Chondrocyte (in vitro differentiated cells): ENCODE measurements at regions not wholly inside any gene's neighbourhood (a gene's known extent, or its start where the extent isn't known, plus 50 kb on each side); places are given as distances from the start of the nearest gene placed in this dataset.

ENCODE experiments used
- DNase-seq: peaks from one replicate; pipeline ENCODE4 v3.0.0; 2021; ENCODE audit warnings: mixed read lengths, low spot score
- H3K27ac Mint-ChIP-seq: one replicate; pipeline ENCODE4 v1.8.0; 2021; ENCODE audit warnings: mild to moderate bottlenecking, moderate library complexity, mixed read lengths; ENCODE audit not compliant: unreplicated experiment
- H3K27me3 Mint-ChIP-seq: 2 replicates; pipeline ENCODE4 v1.8.0; 2021; ENCODE audit warnings: low read depth, mixed read lengths
- H3K36me3 Mint-ChIP-seq: 2 replicates; pipeline ENCODE4 v1.8.0; 2021; ENCODE audit warnings: low read depth, mixed read lengths
- H3K4me1 Mint-ChIP-seq: 2 replicates; pipeline ENCODE4 v1.8.0; 2021; ENCODE audit warnings: low read depth, mild to moderate bottlenecking, mixed read lengths
- H3K4me3 Mint-ChIP-seq: one replicate; pipeline ENCODE4 v1.8.0; 2021; ENCODE audit warnings: mild to moderate bottlenecking, moderate library complexity, mixed read lengths; ENCODE audit not compliant: unreplicated experiment
- H3K9me3 Mint-ChIP-seq: 2 replicates; pipeline ENCODE4 v1.8.0; 2021; ENCODE audit warnings: low read depth, mixed read lengths
- TF ChIP-seq, protein P1 (sequence below): fragments of 200-600 bp; sonication (generic); IDR thresholded peaks from 2 replicates; pipeline ENCODE4 v1.5.0; 2021; ENCODE audit warnings: antibody characterized with exemption, mild to moderate bottlenecking, moderate library complexity

GRCh38 chr7:83441-83840 is 108.9 kb upstream of the FAM20C start:
- Mint-ChIP-seq H3K27me3 (peaks cover 31% of the 10 kb centered on the region), H3K36me3 (peaks cover 2% of the 10 kb centered on the region), H3K4me1 (peaks cover 15% of the 10 kb centered on the region), H3K4me3 (no peak overlapping the region), H3K9me3 (no peaks in the 10 kb centered on the region), H3K27ac (no peak overlapping the region)
- TF ChIP-seq, protein P1, sequence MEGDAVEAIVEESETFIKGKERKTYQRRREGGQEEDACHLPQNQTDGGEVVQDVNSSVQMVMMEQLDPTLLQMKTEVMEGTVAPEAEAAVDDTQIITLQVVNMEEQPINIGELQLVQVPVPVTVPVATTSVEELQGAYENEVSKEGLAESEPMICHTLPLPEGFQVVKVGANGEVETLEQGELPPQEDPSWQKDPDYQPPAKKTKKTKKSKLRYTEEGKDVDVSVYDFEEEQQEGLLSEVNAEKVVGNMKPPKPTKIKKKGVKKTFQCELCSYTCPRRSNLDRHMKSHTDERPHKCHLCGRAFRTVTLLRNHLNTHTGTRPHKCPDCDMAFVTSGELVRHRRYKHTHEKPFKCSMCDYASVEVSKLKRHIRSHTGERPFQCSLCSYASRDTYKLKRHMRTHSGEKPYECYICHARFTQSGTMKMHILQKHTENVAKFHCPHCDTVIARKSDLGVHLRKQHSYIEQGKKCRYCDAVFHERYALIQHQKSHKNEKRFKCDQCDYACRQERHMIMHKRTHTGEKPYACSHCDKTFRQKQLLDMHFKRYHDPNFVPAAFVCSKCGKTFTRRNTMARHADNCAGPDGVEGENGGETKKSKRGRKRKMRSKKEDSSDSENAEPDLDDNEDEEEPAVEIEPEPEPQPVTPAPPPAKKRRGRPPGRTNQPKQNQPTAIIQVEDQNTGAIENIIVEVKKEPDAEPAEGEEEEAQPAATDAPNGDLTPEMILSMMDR = no peak
- no peak for DNase-seq

DNA sequence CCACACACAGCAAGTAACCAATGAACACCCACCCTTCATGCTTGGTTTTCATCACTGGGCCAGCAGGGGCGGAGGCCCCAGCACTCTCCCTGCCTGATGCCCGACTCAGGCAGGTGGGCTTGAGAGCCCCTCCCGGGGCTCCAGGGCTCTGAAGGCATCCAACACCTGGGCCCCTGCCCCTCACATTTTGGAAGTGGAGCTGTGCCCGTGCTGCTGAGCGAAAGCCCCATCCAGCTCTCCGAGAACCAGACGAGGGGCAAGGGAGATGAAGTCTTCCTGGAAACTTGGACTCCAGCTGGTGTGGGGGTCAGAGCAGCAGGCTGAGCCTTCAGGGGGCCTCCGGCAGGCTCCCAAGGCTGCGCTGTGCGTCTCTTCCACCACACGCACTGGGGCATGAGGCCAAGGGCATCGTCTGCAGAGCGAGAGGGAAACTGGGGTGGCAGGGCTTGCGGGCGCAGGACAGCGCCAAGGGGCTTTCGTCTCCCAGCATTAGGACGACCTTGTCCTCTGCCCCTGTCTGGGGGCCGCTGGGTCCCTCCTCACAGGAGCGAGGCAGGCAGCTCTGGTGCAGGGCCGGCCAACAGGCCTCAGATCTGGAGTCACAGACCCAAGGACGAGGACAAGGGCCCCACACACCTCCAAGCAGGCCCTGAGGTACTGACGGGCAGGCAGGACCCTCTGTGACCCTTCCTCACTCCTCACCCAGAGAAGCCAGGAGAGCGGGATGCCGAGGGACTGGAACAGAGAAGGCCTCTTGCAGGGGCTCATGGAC is 108.3 kb upstream of the FAM20C start:
- H3K36me3 Mint-ChIP-seq = peaks cover 2% of the 10 kb centered on the region
- TF ChIP-seq, protein P1 = no peak
- H3K4me1 Mint-ChIP-seq = peaks cover 21% of the 10 kb centered on the region

DNA sequence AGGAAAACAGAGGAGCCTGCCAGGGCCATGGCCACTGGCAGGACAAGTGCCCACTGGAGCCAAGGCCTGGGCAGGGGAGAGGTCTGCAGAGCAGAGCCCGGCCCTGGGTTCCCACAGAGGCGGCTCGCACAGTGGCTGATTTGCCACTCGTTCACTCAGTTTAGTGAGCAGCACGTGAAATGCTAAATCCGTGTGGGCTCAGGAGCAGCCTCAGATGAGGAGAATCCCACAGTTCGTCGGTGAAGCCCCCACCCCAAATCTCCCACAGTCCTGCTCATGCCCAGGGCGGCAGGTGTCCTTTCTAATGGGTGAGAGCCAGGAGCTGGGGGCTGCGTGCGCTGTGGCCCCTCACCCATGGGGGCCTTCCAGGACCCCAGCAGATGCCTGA is 107.7 kb upstream of the FAM20C start:
- peaks cover 23% of the 10 kb centered on the region for H3K4me1 Mint-ChIP-seq
- H3K4me3 Mint-ChIP-seq = no peak overlapping the region
- TF ChIP-seq, protein P1 = no peak
- no peak overlapping the region for H3K27ac Mint-ChIP-seq
- peaks cover 2% of the 10 kb centered on the region for H3K36me3 Mint-ChIP-seq
- H3K9me3 Mint-ChIP-seq = no peaks in the 10 kb centered on the region
- peaks cover 29% of the 10 kb centered on the region for H3K27me3 Mint-ChIP-seq
- DNase-seq = no peak

More for the DNA sequence above, 108.3 kb upstream of the FAM20C start:
- Mint-ChIP-seq H3K27me3 (peaks cover 31% of the 10 kb centered on the region), H3K9me3 (no peaks in the 10 kb centered on the region), H3K27ac (no peak overlapping the region), H3K4me3 (no peak overlapping the region)
- no peak for DNase-seq

- TF ChIP-seq, protein P1 = no peak
- DNase-seq = no peak
- Mint-ChIP-seq H3K27me3 (peaks cover 27% of the 10 kb centered on the region), H3K4me1 (peaks cover 29% of the 10 kb centered on the region), H3K4me3 (no peak overlapping the region), H3K36me3 (peaks cover 2% of the 10 kb centered on the region), H3K9me3 (no peaks in the 10 kb centered on the region), H3K27ac (no peak overlapping the region)
Measured at GRCh38 chr7:85074-85882, 107.1 kb upstream of the FAM20C start.

- H3K27ac Mint-ChIP-seq = no peak overlapping the region
- no peak for DNase-seq
Measured at GRCh38 chr7:85883-86515, 106.4 kb upstream of the FAM20C start.

More at GRCh38 chr7:85883-86515, 106.4 kb upstream of the FAM20C start:
- H3K27me3 Mint-ChIP-seq = peaks cover 20% of the 10 kb centered on the region
- H3K9me3 Mint-ChIP-seq = no peaks in the 10 kb centered on the region
- TF ChIP-seq, protein P1 = no peak
- H3K36me3 Mint-ChIP-seq = peaks cover 2% of the 10 kb centered on the region
- no peak overlapping the region for H3K4me3 Mint-ChIP-seq
- peaks cover 37% of the 10 kb centered on the region for H3K4me1 Mint-ChIP-seq
